Pulmonary artery endothelial cell (primary cell): ENCODE measurements at regions not wholly inside any gene's neighbourhood (a gene's known extent, or its start where the extent isn't known, plus 50 kb on each side); places are given as distances from the start of the nearest gene placed in this dataset.
"Not testable (repeated sequence)": the region's sequence is repeated elsewhere in the genome, so short reads cannot be mapped to it uniquely, and the experiment has no call there.

Experiments
- DNase-seq: peaks from one replicate; pipeline ENCODE4 v3.0.0-alpha.2; 2011; ENCODE audit warnings: low read depth, low spot score

GRCh38 chrX:13223868-13224567, 95.8 kb downstream of the ATXN3L start:
- DNase-seq = peak; percentile 89

- no peak for DNase-seq
Measured at GRCh38 chrX:13220916-13221315, 98.9 kb downstream of the ATXN3L start.

GRCh38 chrX:13219991-13220764, 99.7 kb downstream of the ATXN3L start:
- DNase-seq = no peak

GRCh38 chrX:13218758-13219157, 101.1 kb downstream of the ATXN3L start:
- no peak for DNase-seq

GRCh38 chrX:13216139-13216538, 103.7 kb downstream of the ATXN3L start:
- DNase-seq = no peak

GRCh38 chrX:13215729-13216128, 104.1 kb downstream of the ATXN3L start:
- no peak for DNase-seq

- DNase-seq = peak; percentile 60
Measured at GRCh38 chrX:13212191-13212651, 107.6 kb downstream of the ATXN3L start.

GRCh38 chrX:13210142-13210541, 109.7 kb downstream of the ATXN3L start:
- DNase-seq = not testable (repeated sequence)

- not testable (repeated sequence) for DNase-seq
Measured at GRCh38 chrX:13209704-13210103, 110.1 kb downstream of the ATXN3L start.

- DNase-seq = no peak
Measured at GRCh38 chrX:13208281-13208935, 111.4 kb downstream of the ATXN3L start.

- no peak for DNase-seq
Measured at GRCh38 chrX:13203271-13203670, 116.6 kb downstream of the ATXN3L start.

- DNase-seq = no peak
Measured at GRCh38 chrX:13201605-13202219, 118.1 kb downstream of the ATXN3L start.

GRCh38 chrX:13200398-13200797, 119.5 kb downstream of the ATXN3L start:
- no peak for DNase-seq

GRCh38 chrX:13198762-13199064, 121.1 kb downstream of the ATXN3L start:
- DNase-seq = no peak

- DNase-seq = no peak
Measured at GRCh38 chrX:13198056-13198761, 121.6 kb downstream of the ATXN3L start.

- no peak for DNase-seq
Measured at GRCh38 chrX:13196782-13197181, 123.1 kb downstream of the ATXN3L start.

- DNase-seq = no peak
Measured at GRCh38 chrX:13195340-13195739, 124.5 kb downstream of the ATXN3L start.

- peak; percentile 20 for DNase-seq
Measured at GRCh38 chrX:13194291-13195103, 125.4 kb downstream of the ATXN3L start.

- no peak for DNase-seq
Measured at GRCh38 chrX:13190051-13190450, 129.8 kb downstream of the ATXN3L start.

GRCh38 chrX:13189380-13189779, 130.5 kb downstream of the ATXN3L start:
- DNase-seq = no peak
